Nephron progenitor cell (in vitro differentiated cells): ENCODE measurements at regions not wholly inside any gene's neighbourhood (a gene's known extent, or its start where the extent isn't known, plus 50 kb on each side); places are given as distances from the start of the nearest gene placed in this dataset.

Experiments used
- DNase-seq: peaks from one replicate; pipeline ENCODE4 v3.0.0; 2021
- H3K27ac Mint-ChIP-seq: 2 replicates; pipeline ENCODE4 v1.8.0; 2021; ENCODE audit warnings: mild to moderate bottlenecking, moderate library complexity, mixed read lengths
- H3K27me3 Mint-ChIP-seq: 2 replicates; pipeline ENCODE4 v1.8.0; 2021; ENCODE audit warnings: mild to moderate bottlenecking, low read depth, mixed read lengths; ENCODE audit not compliant: poor library complexity
- H3K36me3 Mint-ChIP-seq: 2 replicates; pipeline ENCODE4 v1.8.0; 2021; ENCODE audit warnings: low read depth, mixed read lengths
- H3K4me1 Mint-ChIP-seq: 2 replicates; pipeline ENCODE4 v1.8.0; 2021; ENCODE audit warnings: mixed read lengths
- H3K4me3 Mint-ChIP-seq: 2 replicates; pipeline ENCODE4 v1.8.0; 2021; ENCODE audit warnings: mild to moderate bottlenecking, moderate library complexity, mixed read lengths
- H3K9me3 Mint-ChIP-seq: 2 replicates; pipeline ENCODE4 v1.8.0; 2021; ENCODE audit warnings: mild to moderate bottlenecking, moderate library complexity, mixed read lengths
- CTCF ChIP-seq: fragments of 200-600 bp; sonication (generic); IDR thresholded peaks from 2 replicates; pipeline ENCODE4 v1.5.0; 2021; ENCODE audit warnings: antibody characterized with exemption

GRCh38 chr20:7346026-7346425, 578.5 kb downstream of the BMP2 start:
- TF ChIP-seq CTCF = no peak
- no peak overlapping the region for H3K4me3 Mint-ChIP-seq
- no peaks in the 10 kb centered on the region for H3K27me3 Mint-ChIP-seq
- no peaks in the 10 kb centered on the region for H3K9me3 Mint-ChIP-seq
- no peak overlapping the region for H3K27ac Mint-ChIP-seq
- no peaks in the 10 kb centered on the region for H3K4me1 Mint-ChIP-seq
- no peaks in the 10 kb centered on the region for H3K36me3 Mint-ChIP-seq
- no peak for DNase-seq

- H3K4me3 Mint-ChIP-seq = no peak overlapping the region
- H3K27me3 Mint-ChIP-seq = no peaks in the 10 kb centered on the region
- TF ChIP-seq CTCF = no peak
- no peak for DNase-seq
- no peak overlapping the region for H3K27ac Mint-ChIP-seq
- H3K9me3 Mint-ChIP-seq = no peaks in the 10 kb centered on the region
- no peaks in the 10 kb centered on the region for H3K36me3 Mint-ChIP-seq
- no peaks in the 10 kb centered on the region for H3K4me1 Mint-ChIP-seq
Observed at GRCh38 chr20:7346562-7346961, 579.1 kb downstream of the BMP2 start.

- no peaks in the 10 kb centered on the region for H3K36me3 Mint-ChIP-seq
- no peak for TF ChIP-seq CTCF
- no peak overlapping the region for H3K4me3 Mint-ChIP-seq
- H3K4me1 Mint-ChIP-seq = no peaks in the 10 kb centered on the region
- no peak overlapping the region for H3K27ac Mint-ChIP-seq
- H3K27me3 Mint-ChIP-seq = no peaks in the 10 kb centered on the region
- DNase-seq = no peak
- no peaks in the 10 kb centered on the region for H3K9me3 Mint-ChIP-seq
Observed at GRCh38 chr20:7347409-7347808, 579.9 kb downstream of the BMP2 start.

- H3K9me3 Mint-ChIP-seq = no peaks in the 10 kb centered on the region
- no peaks in the 10 kb centered on the region for H3K27me3 Mint-ChIP-seq
- H3K4me3 Mint-ChIP-seq = no peak overlapping the region
- H3K36me3 Mint-ChIP-seq = no peaks in the 10 kb centered on the region
- H3K4me1 Mint-ChIP-seq = no peaks in the 10 kb centered on the region
- TF ChIP-seq CTCF = no peak
- no peak for DNase-seq
- no peak overlapping the region for H3K27ac Mint-ChIP-seq
Observed at GRCh38 chr20:7348253-7348652, 580.8 kb downstream of the BMP2 start.

- DNase-seq = no peak
- Mint-ChIP-seq H3K9me3 (no peaks in the 10 kb centered on the region), H3K4me1 (no peaks in the 10 kb centered on the region), H3K27ac (no peak overlapping the region), H3K36me3 (no peaks in the 10 kb centered on the region), H3K27me3 (no peaks in the 10 kb centered on the region), H3K4me3 (no peak overlapping the region)
- TF ChIP-seq CTCF = no peak
Observed at GRCh38 chr20:7352165-7352564, 584.7 kb downstream of the BMP2 start.

- Mint-ChIP-seq H3K27me3 (no peaks in the 10 kb centered on the region), H3K27ac (no peak overlapping the region), H3K36me3 (no peaks in the 10 kb centered on the region), H3K4me1 (no peaks in the 10 kb centered on the region), H3K9me3 (no peaks in the 10 kb centered on the region), H3K4me3 (no peak overlapping the region)
- TF ChIP-seq CTCF = no peak
- DNase-seq = no peak
Observed at GRCh38 chr20:7355051-7355450, 585.2 kb downstream of the HAO1 start.
